ENCODE measurements at regions not wholly inside any gene's neighbourhood (a gene's known extent, or its start where the extent isn't known, plus 50 kb on each side); places are given as distances from the start of the nearest gene placed in this dataset.

- TF ChIP-seq POLR2A (IDR thresholded peaks at IDR 0.05) (no peak), CTCF (IDR thresholded peaks at IDR 0.05) (no peak)
Observed at GRCh38 chr2:111673526-111673925, 210.5 kb downstream of the ANAPC1 start.

Measured in sigmoid colon (tissue), 3 donors.